ENCODE measurements at regions not wholly inside any gene's neighbourhood (a gene's known extent, or its start where the extent isn't known, plus 50 kb on each side); places are given as distances from the start of the nearest gene placed in this dataset.

DNA sequence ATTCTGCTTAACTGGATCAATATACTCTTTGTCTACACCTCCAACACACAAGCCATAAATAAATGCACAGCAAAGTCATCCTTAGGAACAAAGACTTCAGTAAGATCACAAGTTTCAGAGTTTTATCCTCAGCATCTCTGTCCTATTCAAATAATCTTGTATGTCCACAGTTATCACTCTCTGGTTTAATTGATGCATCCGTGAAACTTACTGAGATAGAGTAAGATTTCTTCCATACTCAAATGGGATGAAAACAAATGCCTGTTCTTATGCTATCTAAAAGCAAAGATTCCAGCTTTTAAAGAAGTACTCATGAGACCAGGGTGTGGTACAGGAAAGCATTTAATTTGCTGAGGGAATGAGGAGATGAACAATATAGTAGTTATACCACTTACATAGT, 184.6 kb upstream of the SLC7A11 start:
- H3K4me3 ChIP-seq (ENCODE audit: control insufficient read depth, low read depth, low read length) = no peak overlapping the region
- TF ChIP-seq CTCF (IDR thresholded peaks at IDR 0.05; ENCODE audit: control insufficient read depth, insufficient read depth, low read depth, low read length, missing control alignments) = no peak
- DNase-seq (ENCODE audit: low read depth) = no peak

GRCh38 chr4:138420471-138420870, 178.3 kb upstream of the SLC7A11 start:
- no peak overlapping the region for H3K4me3 ChIP-seq (ENCODE audit: control insufficient read depth, low read depth, low read length)
- no peak for TF ChIP-seq CTCF (IDR thresholded peaks at IDR 0.05; ENCODE audit: control insufficient read depth, insufficient read depth, low read depth, low read length, missing control alignments)
- no peak for DNase-seq (ENCODE audit: low read depth)

DNA sequence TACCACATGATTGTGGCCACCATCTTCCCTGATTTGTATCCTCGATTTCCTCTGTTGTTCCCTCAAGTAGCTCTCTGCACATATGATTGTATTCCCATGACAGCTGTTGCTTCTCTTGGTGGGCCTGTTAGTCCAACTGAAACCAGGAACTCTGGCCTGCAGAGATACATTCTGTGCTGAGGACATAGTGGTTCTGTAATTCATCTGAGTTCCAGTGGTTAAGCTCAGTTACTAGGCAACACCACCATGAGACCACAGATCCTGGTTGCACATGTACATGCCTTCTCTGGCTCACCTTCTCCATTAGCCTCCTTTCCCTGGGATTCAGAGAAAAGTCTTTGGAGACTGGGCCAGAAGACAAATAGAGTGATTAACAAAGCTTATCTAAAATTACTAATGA, 172.1 kb upstream of the SLC7A11 start:
- no peak overlapping the region for H3K4me3 ChIP-seq (ENCODE audit: control insufficient read depth, low read depth, low read length)
- TF ChIP-seq CTCF (IDR thresholded peaks at IDR 0.05; ENCODE audit: control insufficient read depth, insufficient read depth, low read depth, low read length, missing control alignments) = no peak
- DNase-seq (ENCODE audit: low read depth) = no peak

- TF ChIP-seq CTCF (IDR thresholded peaks at IDR 0.05; ENCODE audit: control insufficient read depth, insufficient read depth, low read depth, low read length, missing control alignments) = no peak
- H3K4me3 ChIP-seq (ENCODE audit: control insufficient read depth, low read depth, low read length) = no peak overlapping the region
- no peak for DNase-seq (ENCODE audit: low read depth)
These were observed 171.1 kb upstream of the SLC7A11 start for GRCh38 chr4:138413273-138413672.

- TF ChIP-seq CTCF (IDR thresholded peaks at IDR 0.05; ENCODE audit: control insufficient read depth, insufficient read depth, low read depth, low read length, missing control alignments) = no peak
- no peak for DNase-seq (ENCODE audit: low read depth)
- no peak overlapping the region for H3K4me3 ChIP-seq (ENCODE audit: control insufficient read depth, low read depth, low read length)
These were observed 170.7 kb upstream of the SLC7A11 start for GRCh38 chr4:138412847-138413246.

DNA sequence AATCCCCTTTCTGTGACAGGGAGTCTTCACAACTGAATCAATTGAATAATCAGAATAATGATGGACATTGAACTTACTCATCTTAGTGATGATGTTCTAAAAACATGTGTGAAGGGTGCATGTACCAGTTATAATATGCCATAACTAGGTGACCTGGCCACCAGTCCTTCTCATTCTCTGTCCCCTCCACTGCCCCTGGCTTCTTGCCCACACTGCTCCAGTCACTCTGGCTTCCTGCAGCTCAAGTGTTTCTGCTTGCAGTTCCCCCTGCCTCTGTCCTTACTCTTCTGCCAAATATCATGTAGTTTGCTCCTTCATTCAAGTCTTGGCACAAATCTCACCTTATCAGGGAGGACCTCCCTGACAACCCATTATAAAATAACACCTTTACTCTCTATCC, 168.1 kb upstream of the SLC7A11 start:
- no peak for DNase-seq (ENCODE audit: low read depth)
- TF ChIP-seq CTCF (IDR thresholded peaks at IDR 0.05; ENCODE audit: control insufficient read depth, insufficient read depth, low read depth, low read length, missing control alignments) = no peak
- H3K4me3 ChIP-seq (ENCODE audit: control insufficient read depth, low read depth, low read length) = no peak overlapping the region

DNA sequence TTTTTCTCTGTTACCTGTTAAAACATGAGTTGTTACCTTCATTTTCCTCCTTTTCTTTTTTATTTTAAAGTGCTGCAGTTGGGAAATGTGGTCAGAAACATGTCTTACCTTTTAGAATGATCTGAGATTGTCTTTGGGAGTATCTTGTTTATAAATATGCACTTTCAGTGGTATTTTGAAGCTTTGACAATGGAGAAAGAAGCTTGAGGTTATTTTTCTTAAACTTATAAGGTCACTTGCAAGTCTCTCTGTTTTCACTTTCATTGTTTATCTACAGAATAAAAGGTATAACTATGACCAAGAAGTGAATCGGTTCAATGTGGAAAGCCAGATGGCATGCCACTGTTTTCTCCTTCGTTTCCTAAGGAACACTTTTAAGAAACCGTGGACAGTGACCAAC, 167.5 kb upstream of the SLC7A11 start:
- no peak for DNase-seq (ENCODE audit: low read depth)

More for the DNA sequence above, 167.5 kb upstream of the SLC7A11 start:
- H3K4me3 ChIP-seq (ENCODE audit: control insufficient read depth, low read depth, low read length) = no peak overlapping the region
- TF ChIP-seq CTCF (IDR thresholded peaks at IDR 0.05; ENCODE audit: control insufficient read depth, insufficient read depth, low read depth, low read length, missing control alignments) = no peak

Measured in AG09309 (cell line).